Activated CD8-positive, alpha-beta memory T cell treated with anti-CD3 and anti-CD28 coated beads, Interleukin-2, amount 50 U/mL, for 1 hour (primary cell): ENCODE measurements at regions not wholly inside any gene's neighbourhood (a gene's known extent, or its start where the extent isn't known, plus 50 kb on each side); places are given as distances from the start of the nearest gene placed in this dataset.

Experiments used
- DNase-seq: peaks from one replicate; pipeline ENCODE4 v3.0.0-alpha.2; 2020; ENCODE audit errors: extremely low read depth

DNA sequence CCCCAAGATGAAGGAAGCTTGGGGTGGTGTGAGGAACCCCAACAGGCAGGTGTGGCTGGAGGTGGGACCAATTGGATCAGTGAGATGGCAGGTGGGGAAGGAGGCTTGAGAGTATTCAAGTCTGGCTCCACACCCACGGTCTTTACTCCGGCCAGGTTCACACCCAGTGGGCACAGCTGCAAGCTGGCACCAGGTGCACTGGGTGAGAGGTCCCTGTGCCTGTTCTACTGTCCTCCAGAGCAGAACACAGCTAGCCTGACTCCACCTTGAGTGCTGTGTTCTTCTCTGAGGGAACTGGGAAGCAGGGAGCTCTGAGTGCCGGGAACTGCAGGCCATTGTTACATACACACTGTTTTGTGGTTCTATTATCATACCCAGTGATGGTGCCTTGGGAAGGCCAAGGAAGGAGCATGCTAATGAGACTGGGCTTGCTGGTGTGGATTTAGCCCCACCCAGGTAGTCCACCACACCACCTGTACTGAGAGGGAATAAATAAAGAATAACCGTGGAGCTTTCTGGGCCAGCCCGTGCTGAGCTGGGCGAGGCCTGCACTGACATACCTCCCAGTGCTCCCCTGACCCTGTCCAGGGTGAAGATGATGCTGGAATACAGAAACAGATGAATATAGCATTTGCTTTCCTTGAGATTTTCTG lies 93.4 kb downstream of the ABHD5 start:
- DNase-seq: no peak

DNA sequence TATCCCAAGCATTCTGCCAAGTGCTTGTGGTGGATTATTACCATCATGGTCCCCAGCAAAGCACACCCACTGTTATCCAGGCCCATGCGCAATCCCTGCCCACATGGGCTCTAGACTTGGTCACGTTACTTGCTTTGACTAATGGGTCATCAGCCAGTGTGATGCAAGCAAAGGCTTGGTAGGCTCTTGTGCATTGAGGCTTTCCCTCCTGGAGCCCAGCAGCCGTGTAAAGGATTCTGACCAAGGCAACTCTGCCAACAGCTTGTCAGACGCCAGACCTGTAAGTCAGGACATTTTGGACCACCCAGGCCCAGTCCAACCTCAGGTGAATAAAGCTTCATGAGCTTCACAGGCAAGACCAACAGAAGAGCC lies 93.9 kb downstream of the ABHD5 start:
- no peak for DNase-seq

DNA sequence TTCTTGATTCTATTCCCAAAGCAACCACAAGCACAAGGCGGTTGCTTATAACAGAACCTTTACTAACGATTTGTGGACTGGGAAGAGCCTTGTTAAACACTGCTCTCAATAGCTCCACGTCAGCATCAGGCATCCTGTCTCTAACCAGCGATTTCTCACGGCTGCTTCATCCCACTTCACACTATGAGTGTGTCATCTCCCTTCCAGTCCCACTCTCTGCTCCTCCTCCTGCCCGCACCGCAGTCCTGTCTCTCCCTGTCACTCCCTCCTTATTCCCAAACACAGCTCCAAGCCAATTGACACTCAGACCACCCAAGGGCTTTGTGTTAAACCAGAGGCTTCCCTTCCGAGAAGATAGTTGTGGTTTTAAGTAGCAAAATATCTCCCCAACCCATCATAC lies 94.8 kb downstream of the ABHD5 start:
- no peak for DNase-seq

DNA sequence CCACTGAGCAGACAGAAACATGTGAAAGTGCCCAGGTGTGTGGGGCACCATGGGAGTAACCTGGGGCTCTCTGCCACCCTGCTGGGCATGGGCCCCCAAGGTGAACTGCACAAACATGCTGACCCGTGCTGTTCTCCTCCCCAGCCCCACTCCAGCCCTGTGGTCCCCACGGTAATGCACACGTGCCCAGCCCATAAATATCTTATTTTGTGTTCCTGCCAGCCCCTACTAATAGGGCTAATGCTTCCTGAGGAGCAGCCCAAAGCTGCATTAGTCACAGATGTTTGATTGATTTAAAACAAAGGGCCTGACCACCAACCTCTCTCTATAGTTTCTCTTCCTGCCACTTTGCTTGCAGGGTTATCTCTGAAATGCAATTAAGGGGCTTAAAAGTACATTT lies 95.4 kb downstream of the ABHD5 start:
- no peak for DNase-seq

GRCh38 chr3:43786526-43787305 lies 96.0 kb downstream of the ABHD5 start:
- DNase-seq: no peak

DNA sequence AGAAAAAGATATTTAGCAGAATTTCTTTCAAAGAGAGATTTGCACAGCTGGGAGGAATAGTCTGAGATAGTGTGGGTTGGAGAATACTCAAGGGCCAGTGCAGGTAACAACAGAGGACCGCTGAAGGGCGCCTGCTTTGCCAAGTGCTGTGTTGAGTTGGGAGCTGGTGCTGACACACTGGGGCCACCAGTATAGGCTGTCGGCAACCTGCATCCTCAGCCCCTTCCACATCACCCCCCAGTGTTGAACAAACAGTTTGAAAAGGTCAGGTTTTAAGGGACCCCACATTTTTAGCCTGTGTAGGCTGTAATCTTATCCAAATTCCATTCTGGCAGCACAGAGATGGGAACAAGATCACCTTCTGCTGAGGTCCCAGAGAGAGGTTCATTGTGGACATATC lies 96.6 kb downstream of the ABHD5 start:
- DNase-seq: no peak

GRCh38 chr3:43789028-43789427 lies 98.3 kb downstream of the ABHD5 start:
- no peak for DNase-seq

DNA sequence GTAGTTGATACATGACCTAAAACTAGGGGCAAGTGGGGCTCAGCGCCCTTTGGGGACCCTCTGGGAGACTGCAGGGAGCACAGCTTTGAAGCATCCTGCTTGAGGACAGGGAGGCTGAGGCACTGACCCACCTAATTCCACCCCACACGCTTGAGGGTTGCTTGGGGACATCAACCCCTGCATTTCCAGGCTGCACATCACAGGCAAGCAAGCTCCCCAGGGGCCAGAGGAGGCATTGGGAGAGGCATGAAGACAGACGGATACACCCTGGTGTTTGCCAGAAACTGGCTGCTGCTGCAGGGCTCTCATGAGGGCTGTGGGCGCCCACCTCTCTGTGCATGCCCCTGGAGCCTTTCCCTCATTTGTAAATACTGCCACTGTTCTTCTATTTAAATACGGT lies 99.3 kb downstream of the ABHD5 start:
- no peak for DNase-seq

GRCh38 chr3:43790476-43790875 lies 99.7 kb downstream of the ABHD5 start:
- no peak for DNase-seq

DNA sequence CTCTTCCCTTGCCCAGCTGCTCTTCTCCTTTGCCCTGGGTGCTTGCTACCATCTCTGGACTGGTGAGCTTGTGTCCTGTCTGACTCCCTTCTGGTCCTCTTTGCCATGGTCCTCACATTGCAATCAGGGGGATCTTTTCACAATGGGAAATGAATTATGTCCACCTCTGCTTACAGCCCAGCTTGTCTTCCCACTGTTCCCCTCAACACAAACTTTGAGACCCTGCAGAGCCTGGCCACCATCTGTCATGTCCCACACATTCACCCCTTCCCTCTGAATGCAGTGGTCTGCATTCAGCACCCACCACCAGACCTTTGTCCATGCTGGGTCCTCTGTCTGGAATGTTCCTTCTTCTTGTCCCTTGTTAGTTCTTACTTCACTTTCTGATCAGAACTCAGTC lies 100.5 kb downstream of the ABHD5 start:
- DNase-seq: no peak

GRCh38 chr3:43792904-43793303 lies 102.2 kb downstream of the ABHD5 start:
- no peak for DNase-seq

DNA sequence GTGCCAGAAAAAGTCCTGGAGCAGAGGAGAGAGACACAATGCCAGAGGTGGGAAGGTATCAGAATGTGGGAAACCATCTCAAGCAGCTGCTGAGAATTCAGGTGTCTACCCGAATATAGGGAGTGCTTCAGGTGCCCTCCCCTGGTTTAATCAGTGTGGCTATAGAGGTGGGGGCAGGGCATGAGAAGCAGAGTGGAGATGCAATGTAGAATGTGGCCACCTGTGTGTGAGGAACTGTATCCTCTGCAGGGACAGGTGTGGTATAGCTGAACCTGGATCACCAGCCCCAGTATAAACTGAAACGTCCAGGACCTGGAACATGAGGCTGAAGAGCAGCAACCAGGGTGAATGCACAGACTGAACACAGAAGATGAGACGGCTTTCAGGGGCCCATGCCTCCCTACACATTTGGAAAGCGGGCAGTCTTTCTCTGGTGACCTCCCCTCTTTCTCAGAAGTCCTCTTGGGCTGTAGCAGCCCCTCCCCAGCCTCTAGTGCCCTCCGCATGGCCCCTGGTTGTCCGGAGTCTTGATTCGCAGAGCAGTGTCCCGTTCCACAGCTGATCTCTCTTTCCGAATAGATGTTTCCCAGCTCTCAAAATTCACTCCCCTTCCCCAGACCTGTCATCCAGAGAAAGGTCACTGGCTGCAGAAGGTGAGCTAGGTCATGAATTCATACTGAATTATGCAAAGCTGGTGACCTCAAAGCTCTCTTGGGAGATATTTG lies 103.1 kb downstream of the ABHD5 start:
- DNase-seq: no peak

- no peak for DNase-seq
These were observed 104.0 kb downstream of the ABHD5 start for GRCh38 chr3:43794776-43795175.

DNA sequence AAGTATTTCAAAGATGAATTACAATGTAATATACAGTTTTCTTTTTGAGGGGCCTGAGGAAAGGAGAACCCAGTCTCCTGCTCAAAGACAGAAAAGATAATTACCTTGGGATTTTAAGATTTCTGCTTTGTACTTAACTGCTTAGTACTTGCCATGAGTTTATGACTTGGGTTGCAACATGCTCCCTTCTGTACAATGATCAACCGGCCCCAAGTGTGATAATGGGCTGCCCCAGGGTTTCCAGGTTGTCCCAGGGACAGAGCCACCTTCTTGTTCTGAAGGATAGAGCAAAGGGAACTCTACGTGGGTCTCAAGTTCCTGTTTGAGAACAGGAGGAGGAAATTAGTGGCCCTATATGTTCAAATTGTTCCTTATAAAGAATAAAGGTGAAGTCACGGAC lies 104.8 kb downstream of the ABHD5 start:
- DNase-seq: no peak

- no peak for DNase-seq
These were observed 105.4 kb downstream of the ABHD5 start for GRCh38 chr3:43796041-43796596.

DNA sequence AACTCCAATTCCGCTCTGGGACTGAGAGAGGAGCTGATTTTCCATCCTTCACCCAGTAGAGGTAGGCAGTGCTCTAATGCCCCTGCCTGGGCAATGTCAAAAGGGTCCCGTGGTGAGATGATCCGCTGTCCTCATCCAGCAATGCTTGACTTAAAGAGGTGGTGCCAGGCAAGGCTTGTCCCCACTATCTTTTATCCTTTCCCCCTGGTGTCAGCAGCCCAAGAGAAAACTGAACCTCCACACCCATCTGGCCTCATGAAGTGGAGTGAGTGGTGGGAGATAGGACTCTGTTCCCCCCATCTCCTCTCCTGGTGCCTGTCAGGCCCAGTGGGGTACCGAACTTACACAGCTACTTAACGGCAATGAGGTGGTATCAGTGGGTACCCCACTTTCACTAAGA lies 107.1 kb downstream of the ABHD5 start:
- no peak for DNase-seq

DNA sequence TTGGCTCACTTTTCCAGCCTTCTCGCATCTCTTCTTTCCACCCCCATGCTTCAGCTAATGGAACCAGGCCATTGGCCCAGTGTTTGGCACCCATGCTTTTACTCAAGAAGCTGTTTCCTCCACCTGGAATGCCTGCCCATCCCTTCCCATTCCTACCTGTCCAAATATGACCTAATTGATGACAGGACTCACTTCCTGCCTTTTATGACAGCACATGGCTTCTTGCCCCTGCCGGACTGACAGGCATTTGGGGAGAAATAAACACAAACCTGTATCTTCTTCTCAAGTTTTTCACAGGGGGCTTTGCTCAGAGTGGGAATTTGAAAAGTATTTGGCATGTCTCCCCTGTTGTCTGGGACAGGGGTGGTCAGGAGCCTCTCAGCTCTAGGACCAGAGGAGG lies 120.1 kb downstream of the ABHD5 start:
- DNase-seq: no peak

DNA sequence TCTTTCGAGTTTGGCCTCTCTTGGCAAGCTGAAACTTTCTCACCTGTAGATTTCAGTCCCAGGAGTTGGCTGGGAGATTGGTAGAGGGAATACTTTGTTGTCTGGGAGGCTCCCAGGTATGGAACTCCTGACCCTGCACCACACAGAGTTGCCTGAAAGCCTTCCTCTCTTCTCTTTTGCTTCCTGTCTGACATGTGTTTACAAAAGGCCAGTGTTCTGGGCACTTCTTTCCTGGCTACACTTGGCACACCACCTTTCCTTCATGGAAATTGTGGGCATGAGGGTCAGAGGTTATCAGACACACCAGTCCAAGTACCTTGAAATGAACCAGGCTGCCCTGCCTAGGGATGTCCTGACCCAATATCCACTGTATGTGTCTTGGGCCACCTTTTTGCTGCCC lies 123.7 kb downstream of the ABHD5 start:
- no peak for DNase-seq

- DNase-seq: no peak
These were observed 125.6 kb downstream of the ABHD5 start for GRCh38 chr3:43816372-43816771.

DNA sequence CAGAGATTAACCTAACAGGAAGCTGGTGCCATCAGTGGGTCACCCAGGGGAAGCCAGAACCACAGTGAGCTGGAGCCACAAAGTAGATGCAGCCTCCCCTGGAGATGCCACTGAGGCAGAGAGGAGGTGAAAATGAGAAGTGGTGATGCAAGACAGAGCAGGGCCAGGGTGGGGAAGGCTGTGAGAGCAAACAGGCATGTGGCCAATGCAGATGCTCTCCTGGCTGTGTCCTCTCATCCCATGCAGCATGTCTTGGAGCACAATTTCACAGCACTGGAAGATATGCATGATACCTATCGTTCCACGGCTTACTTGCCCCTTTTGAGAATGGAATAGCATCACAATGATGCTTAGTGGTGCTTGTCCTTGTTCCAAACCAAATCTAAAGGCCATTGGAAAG lies 126.3 kb downstream of the ABHD5 start:
- DNase-seq: no peak

DNA sequence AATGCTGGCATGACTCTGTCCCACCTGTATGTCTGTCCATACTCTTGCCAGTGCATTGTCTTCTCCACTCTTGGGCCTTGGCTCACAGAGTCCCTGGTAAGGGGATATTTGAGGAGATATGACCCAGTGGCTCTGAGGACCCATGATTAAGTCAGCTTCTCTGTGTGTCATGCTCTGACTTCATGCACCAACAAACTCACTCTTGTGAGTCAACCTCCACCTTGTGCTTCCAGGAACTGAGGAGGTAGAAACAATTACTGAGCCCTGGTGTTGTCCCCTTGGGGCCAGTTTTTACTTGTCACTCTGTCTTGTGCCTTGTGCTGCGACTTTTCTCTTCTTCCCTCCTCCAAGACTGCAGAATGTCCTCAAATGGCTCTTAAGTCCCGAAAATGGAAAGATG lies 127.1 kb downstream of the ABHD5 start:
- no peak for DNase-seq

GRCh38 chr3:43818229-43818628 lies 127.5 kb downstream of the ABHD5 start:
- no peak for DNase-seq
